ENCODE measurements at regions not wholly inside any gene's neighbourhood (a gene's known extent, or its start where the extent isn't known, plus 50 kb on each side); places are given as distances from the start of the nearest gene placed in this dataset.

GRCh38 chr15:66852064-66852905, 150.2 kb downstream of the SMAD6 start:
- no peak for DNase-seq
- TF ChIP-seq POLR2A (IDR thresholded peaks at IDR 0.05; ENCODE audit: low read length) (no peak), GATA1 (IDR thresholded peaks at IDR 0.05; ENCODE audit: low read depth, low read length) (no peak)

GRCh38 chr15:66854012-66854965, 152.3 kb downstream of the SMAD6 start:
- no peak for DNase-seq
- TF ChIP-seq GATA1 (IDR thresholded peaks at IDR 0.05; ENCODE audit: low read depth, low read length) = no peak
- TF ChIP-seq POLR2A (IDR thresholded peaks at IDR 0.05; ENCODE audit: low read length) = no peak

GRCh38 chr15:66855041-66855440, 153.0 kb downstream of the SMAD6 start:
- no peak for TF ChIP-seq POLR2A (IDR thresholded peaks at IDR 0.05; ENCODE audit: low read length)
- no peak for TF ChIP-seq GATA1 (IDR thresholded peaks at IDR 0.05; ENCODE audit: low read depth, low read length)
- DNase-seq = no peak

DNA sequence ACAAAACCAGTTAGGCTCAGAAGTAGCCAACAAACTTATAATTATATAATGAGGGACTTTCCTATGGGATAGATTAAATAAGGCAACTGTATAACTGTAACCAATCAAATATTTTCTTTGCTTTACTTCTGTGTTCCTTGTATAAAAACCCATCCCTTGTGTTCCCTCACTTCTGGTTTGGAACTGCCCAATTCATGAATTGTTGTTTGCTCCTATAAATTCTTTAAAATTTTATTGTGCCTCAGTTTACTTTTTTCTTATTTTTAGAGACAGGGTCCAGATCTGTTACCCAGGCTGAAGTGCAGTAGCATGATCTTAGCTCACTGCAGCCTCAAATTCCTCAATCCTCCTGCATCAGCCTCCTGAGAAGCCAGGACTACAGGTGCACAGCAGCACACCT, 155.7 kb downstream of the SMAD6 start:
- no peak for DNase-seq
- TF ChIP-seq GATA1 (IDR thresholded peaks at IDR 0.05; ENCODE audit: low read depth, low read length) = no peak
- TF ChIP-seq POLR2A (IDR thresholded peaks at IDR 0.05; ENCODE audit: low read length) = no peak

DNA sequence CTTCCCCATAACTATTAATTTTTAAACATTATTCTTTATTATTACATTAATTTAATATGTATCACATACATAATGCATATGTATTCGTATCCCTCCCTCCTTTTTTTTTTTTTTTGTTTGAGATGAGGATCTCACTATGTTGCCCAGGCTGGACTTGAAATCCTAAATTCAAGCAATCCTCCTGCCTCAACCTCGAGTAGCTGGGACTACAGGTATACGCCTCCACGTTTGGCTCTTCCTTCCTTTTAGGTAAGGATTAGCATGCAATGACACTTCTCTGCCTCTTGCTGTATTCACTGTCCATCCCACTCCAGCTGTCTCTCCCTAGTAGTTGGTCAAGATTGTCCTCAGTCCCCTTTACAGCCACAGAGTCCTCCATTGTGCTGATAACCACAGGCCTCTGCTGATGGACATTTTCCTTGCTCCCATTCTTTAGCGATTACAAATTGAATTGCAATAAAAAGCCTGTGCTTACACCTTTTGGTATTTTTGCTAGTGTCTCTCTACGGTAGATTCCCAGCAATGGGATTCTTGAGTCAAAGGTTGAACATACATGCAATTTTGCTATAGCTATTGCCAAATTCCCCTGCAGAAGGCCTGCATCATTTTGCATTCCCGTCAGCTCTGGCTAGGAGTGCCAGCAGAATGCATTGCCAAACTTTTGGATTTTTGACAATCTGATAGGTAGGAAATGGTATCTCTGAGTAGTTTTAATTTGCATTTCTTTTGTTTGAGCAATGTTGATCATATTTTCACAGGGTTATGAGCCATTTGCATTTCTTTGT, 156.6 kb downstream of the SMAD6 start:
- TF ChIP-seq GATA1 (IDR thresholded peaks at IDR 0.05; ENCODE audit: low read depth, low read length) (no peak), POLR2A (IDR thresholded peaks at IDR 0.05; ENCODE audit: low read length) (no peak)

DNA sequence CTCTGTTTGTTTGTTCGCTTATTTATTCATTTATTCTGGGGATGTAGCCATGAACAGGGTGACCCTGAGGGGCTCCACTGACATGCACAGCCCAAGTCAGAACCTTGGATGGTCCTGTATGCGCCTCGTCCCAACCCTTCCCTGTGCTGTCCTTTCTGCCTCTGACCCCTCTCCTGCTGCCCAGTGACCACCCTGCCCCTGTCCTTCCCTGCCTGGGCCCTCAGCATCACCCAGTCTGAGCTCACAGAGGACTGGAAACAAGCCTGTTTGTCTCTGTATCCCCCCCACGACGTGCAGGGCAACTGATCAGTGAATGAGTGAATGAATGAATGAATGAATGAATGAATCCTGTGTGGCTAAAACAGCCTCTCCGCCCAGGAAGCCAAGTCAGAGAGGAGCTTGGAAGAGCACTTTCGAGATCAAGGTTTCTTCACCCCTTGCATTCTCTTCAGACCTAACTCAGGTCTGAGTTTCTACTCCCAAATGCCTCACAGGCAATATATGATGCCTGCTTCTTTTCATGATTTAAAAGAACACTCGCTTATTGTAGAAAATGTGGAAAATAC, 157.7 kb downstream of the SMAD6 start:
- no peak for TF ChIP-seq GATA1 (IDR thresholded peaks at IDR 0.05; ENCODE audit: low read depth, low read length)
- no peak for TF ChIP-seq POLR2A (IDR thresholded peaks at IDR 0.05; ENCODE audit: low read length)
- DNase-seq = no peak

More for the DNA sequence above, 156.6 kb downstream of the SMAD6 start:
- DNase-seq = no peak

DNA sequence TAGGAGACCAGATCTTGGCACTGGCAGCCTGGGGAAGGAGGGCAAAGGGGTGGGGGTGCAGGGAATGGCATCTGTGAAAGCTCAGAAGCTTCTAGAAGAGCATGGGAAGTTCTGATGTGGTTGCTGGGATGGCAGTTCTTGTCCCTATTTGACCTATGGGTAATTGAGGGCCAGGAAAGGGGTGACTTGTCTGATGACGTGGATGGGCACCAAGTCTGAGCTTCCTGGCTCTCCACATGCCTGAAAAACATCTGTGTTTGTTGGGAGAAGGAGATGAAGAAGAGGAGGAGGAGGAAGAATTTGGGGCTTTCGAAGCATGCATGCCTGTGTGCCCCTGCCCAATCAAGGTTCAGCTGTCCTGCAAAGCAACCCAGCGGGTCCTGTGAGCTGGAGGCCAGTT, 158.8 kb downstream of the SMAD6 start:
- DNase-seq = no peak
- TF ChIP-seq GATA1 (IDR thresholded peaks at IDR 0.05; ENCODE audit: low read depth, low read length) (no peak), POLR2A (IDR thresholded peaks at IDR 0.05; ENCODE audit: low read length) (no peak)

GRCh38 chr15:66862111-66862939, 160.3 kb downstream of the SMAD6 start:
- no peak for DNase-seq
- TF ChIP-seq POLR2A (IDR thresholded peaks at IDR 0.05; ENCODE audit: low read length) (no peak), GATA1 (IDR thresholded peaks at IDR 0.05; ENCODE audit: low read depth, low read length) (no peak)

DNA sequence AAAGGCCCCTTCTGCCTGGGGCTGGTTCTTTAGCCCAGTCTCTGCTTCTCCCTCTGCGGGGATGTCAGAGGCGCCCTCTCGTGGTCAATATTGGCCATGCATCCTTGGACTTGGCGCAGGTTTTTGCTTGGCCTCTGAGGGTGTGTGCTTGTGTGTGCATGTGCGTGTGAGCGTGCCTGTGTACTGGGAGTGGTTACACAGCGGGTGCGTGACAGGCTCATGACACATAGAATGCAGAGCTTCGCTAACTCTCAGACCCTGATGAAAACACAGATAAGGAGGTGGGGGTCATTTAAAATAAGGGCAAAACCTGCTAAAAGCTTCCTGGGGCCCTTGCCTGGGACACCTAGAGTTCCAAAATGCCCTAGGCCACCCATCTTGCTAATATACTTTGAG, 160.9 kb downstream of the SMAD6 start:
- no peak for TF ChIP-seq POLR2A (IDR thresholded peaks at IDR 0.05; ENCODE audit: low read length)
- TF ChIP-seq GATA1 (IDR thresholded peaks at IDR 0.05; ENCODE audit: low read depth, low read length) = no peak
- peak; percentile 72 to 86 for DNase-seq

GRCh38 chr15:66863390-66864085, 161.5 kb downstream of the SMAD6 start:
- no peak for DNase-seq
- TF ChIP-seq POLR2A (IDR thresholded peaks at IDR 0.05; ENCODE audit: low read length) (no peak), GATA1 (IDR thresholded peaks at IDR 0.05; ENCODE audit: low read depth, low read length) (no peak)

- DNase-seq = no peak
- TF ChIP-seq GATA1 (IDR thresholded peaks at IDR 0.05; ENCODE audit: low read depth, low read length) (no peak), POLR2A (IDR thresholded peaks at IDR 0.05; ENCODE audit: low read length) (no peak)
Observed at GRCh38 chr15:66864086-66864830, 162.2 kb downstream of the SMAD6 start.
